Loucy (cell line): ENCODE measurements at regions not wholly inside any gene's neighbourhood (a gene's known extent, or its start where the extent isn't known, plus 50 kb on each side); places are given as distances from the start of the nearest gene placed in this dataset.

Experiments
- H2AFZ ChIP-seq: fragments of 200-600 bp; sonication (generic); 2 replicates; pipeline ENCODE4 v1.6.0; 2016; ENCODE audit warnings: antibody characterized with exemption, mild to moderate bottlenecking, low read length, moderate library complexity
- H3F3A ChIP-seq: fragments of 200-600 bp; 2 replicates; pipeline ENCODE4 v1.6.0; 2016; ENCODE audit warnings: antibody characterized with exemption, low read depth, mild to moderate bottlenecking
- H3K27me3 ChIP-seq: fragments of 200-600 bp; sonication (generic); 2 replicates; pipeline ENCODE4 v1.6.1; 2014; ENCODE audit warnings: low read length, mild to moderate bottlenecking; ENCODE audit not compliant: insufficient read depth, poor library complexity, severe bottlenecking
- H3K36me3 ChIP-seq: fragments of 200-600 bp; sonication (generic); 2 replicates; pipeline ENCODE4 v1.6.1; 2016; ENCODE audit warnings: low read length; ENCODE audit not compliant: insufficient read depth
- H3K4me1 ChIP-seq: fragments of 200-600 bp; sonication (generic); 2 replicates; pipeline ENCODE4 v1.5.1; 2014; ENCODE audit warnings: low read length, mild to moderate bottlenecking; ENCODE audit not compliant: insufficient read depth, poor library complexity, severe bottlenecking
- H3K4me2 ChIP-seq: fragments of 200-600 bp; sonication (generic); 2 replicates; pipeline ENCODE4 v1.6.0; 2014; ENCODE audit warnings: antibody characterized with exemption, low read length, low read depth, mild to moderate bottlenecking; ENCODE audit not compliant: poor library complexity, severe bottlenecking
- H3K4me3 ChIP-seq: fragments of 200-600 bp; sonication (generic); 2 replicates; pipeline ENCODE4 v1.5.1; 2014; ENCODE audit warnings: low read length, mild to moderate bottlenecking, mixed read lengths; ENCODE audit not compliant: poor library complexity, severe bottlenecking
- H3K79me2 ChIP-seq: fragments of 200-600 bp; sonication (generic); 2 replicates; pipeline ENCODE4 v1.6.1; 2014; ENCODE audit warnings: low read length; ENCODE audit not compliant: insufficient read depth
- H3K9ac ChIP-seq: fragments of 200-600 bp; sonication (generic); 2 replicates; pipeline ENCODE4 v1.6.0; 2014; ENCODE audit warnings: mild to moderate bottlenecking, low read depth, low read length, moderate library complexity; ENCODE audit not compliant: poor library complexity, severe bottlenecking
- H3K9me2 ChIP-seq: fragments of 200-600 bp; sonication (generic); replicated peaks from 2 replicates; pipeline ENCODE4 v1.6.1; 2016; ENCODE audit warnings: low read depth, low read length, mixed read lengths
- H3K9me3 ChIP-seq: fragments of 200-600 bp; sonication (generic); 2 replicates; pipeline ENCODE4 v1.6.1; 2014; ENCODE audit warnings: mild to moderate bottlenecking, antibody characterized with exemption, low read length, low read depth; ENCODE audit not compliant: insufficient read depth
- H4K20me1 ChIP-seq: fragments of 200-600 bp; sonication (generic); 2 replicates; pipeline ENCODE4 v1.6.0; 2014; ENCODE audit warnings: antibody characterized with exemption, low read length, mild to moderate bottlenecking; ENCODE audit not compliant: insufficient read depth, poor library complexity, severe bottlenecking
- CTCF ChIP-seq: fragments of 200-600 bp; sonication (generic); conservative IDR thresholded peaks from 2 replicates; pipeline ENCODE4 v1.5.1; 2014; ENCODE audit warnings: mild to moderate bottlenecking, antibody characterized with exemption, low read length
- EZH2phosphoT487 ChIP-seq: fragments of 200-600 bp; IDR thresholded peaks from 2 replicates; pipeline ENCODE4 v1.6.1; 2018; ENCODE audit warnings: antibody characterized with exemption, mild to moderate bottlenecking, moderate library complexity, borderline replicate concordance

DNA sequence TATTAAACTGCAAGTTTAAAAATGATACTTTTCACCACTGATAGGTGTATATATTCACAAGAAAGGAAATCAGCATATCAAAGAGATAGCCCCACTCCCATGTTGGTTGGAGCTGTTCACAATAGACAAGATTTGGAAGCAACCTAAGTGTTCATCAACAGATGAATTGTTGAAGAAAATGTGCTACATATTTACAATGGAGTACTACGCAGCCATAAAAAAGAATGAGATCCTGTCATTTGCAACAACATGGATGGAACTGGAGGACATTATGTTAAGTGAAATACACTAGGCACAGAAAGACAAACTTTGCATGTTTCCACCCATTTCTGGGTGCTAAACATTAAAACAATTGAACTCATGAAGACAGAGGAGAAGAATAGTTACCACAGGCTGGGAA, 278.9 kb upstream of the XYLT1 start:
- TF ChIP-seq CTCF (no peak), EZH2phosphoT487 (no peak)
- no peak overlapping the region for H3K9ac ChIP-seq

DNA sequence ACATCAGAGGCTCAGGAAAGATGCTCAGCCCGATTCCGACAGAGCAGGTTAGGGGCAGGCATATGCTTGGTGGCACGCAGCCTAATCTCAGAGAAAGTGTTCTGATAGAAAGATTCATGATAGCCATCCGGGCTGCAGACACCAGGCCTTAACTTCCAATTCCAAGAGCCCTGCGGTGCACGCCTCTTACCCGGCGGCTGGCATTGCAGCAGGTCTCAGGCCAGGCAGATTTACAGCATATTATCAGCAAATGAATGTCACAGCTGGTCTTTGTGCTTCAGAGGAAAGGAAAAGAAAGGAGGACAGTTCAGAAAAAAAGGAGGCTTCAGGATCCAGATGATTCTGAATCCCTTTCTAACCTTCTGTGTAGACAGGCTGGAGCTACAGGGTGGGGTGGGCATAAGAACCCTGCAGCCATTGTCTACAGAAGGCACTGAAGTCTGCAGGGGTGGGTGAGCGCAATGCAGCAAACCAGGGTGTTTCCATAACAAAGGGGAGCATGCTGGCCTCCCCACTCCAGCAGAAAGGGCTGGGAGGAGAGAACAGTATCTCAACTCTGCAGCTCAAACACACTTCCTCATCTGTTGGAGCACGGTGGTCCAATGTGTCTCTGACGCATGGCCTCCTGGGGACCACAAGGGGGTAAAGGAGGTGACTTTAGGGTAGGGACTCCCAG, 277.4 kb upstream of the XYLT1 start:
- no peak overlapping the region for H2AFZ ChIP-seq
- no peak overlapping the region for H3K9ac ChIP-seq
- H3K4me2 ChIP-seq, result no peak overlapping the region

More for the DNA sequence above, 278.9 kb upstream of the XYLT1 start:
- Histone ChIP-seq H4K20me1 (no peaks in the 10 kb centered on the region), H3K4me2 (no peak overlapping the region), H3K79me2 (no peaks in the 10 kb centered on the region), H3K9me3 (no peaks in the 10 kb centered on the region), H3K9me2 (no peaks in the 10 kb centered on the region), H3F3A (no peaks in the 10 kb centered on the region), H3K27me3 (no peaks in the 10 kb centered on the region), H3K36me3 (no peaks in the 10 kb centered on the region), H3K4me3 (no peak overlapping the region), H2AFZ (no peak overlapping the region), H3K4me1 (no peaks in the 10 kb centered on the region)

DNA sequence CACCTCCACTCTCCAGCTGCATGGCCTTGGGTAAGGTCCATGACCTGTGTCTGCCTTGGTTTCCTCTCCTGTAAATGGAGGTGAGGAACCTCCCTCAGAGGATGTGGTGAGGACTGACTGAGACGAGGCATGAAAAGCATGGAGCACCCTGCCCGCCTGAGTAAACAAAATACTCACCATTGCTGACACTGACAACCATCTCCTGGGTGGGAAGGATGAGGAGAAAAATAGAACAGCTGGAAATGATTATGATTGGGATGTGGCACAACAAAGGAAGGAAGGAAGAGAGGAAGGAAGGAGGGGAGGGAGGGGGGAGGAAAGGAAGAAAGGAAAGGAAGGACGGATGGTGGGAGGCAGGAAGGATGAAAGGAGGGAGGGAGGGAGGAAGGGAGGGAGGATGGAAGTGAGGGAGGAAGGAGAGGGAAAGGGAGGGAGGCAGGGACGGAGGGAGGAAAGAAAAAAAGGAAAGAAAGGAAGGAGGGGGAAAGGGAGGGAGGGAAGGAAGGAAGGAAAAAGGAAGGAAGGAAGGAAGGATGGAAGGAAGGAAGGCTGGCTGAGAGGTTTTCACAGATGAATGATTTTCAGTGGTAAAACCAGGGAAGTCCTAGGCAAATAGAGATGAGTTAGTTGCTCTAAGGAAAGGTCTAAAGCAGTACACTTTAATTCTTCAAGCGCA, 276.5 kb upstream of the XYLT1 start:
- TF ChIP-seq EZH2phosphoT487 (no peak), CTCF (no peak)
- no peaks in the 10 kb centered on the region for H3K27me3 ChIP-seq

More for the DNA sequence above, 277.4 kb upstream of the XYLT1 start:
- no peak for TF ChIP-seq EZH2phosphoT487
- TF ChIP-seq CTCF, result no peak
- Histone ChIP-seq H3F3A (no peaks in the 10 kb centered on the region), H4K20me1 (no peaks in the 10 kb centered on the region), H3K4me1 (no peaks in the 10 kb centered on the region), H3K9me2 (no peaks in the 10 kb centered on the region), H3K9me3 (no peaks in the 10 kb centered on the region), H3K79me2 (no peaks in the 10 kb centered on the region), H3K4me3 (no peak overlapping the region), H3K27me3 (no peaks in the 10 kb centered on the region), H3K36me3 (no peaks in the 10 kb centered on the region)

More for the DNA sequence above, 276.5 kb upstream of the XYLT1 start:
- Histone ChIP-seq H3K36me3 (no peaks in the 10 kb centered on the region), H3K79me2 (no peaks in the 10 kb centered on the region), H3K4me2 (no peak overlapping the region), H3K9me3 (no peaks in the 10 kb centered on the region), H2AFZ (no peak overlapping the region), H3K9ac (no peak overlapping the region), H3K4me3 (no peak overlapping the region), H3K4me1 (no peaks in the 10 kb centered on the region), H3K9me2 (no peaks in the 10 kb centered on the region), H4K20me1 (no peaks in the 10 kb centered on the region), H3F3A (no peaks in the 10 kb centered on the region)
